Small intestine (tissue), 7 donors: ENCODE measurements at regions not wholly inside any gene's neighbourhood (a gene's known extent, or its start where the extent isn't known, plus 50 kb on each side); places are given as distances from the start of the nearest gene placed in this dataset.

Source experiments
- DNase-seq, 2 donors: peaks; one replicate each; pipeline versions ENCODE4 v3.0.0 to v3.0.0-alpha.2; 2013
- FAIRE-seq: peaks from 2 replicates; lab custom pipeline; 2012; peaks lifted over from hg19 to GRCh38; lab: Jason Lieb, UNC
- H3K27ac ChIP-seq, 3 donors: one replicate each; pipeline ENCODE4 v1.5.1; 2013; ENCODE audit warnings: low read length in 2 of 3, mild to moderate bottlenecking in 2 of 3, control low read depth in 1 of 3, inconsistent platforms in 1 of 3, low read depth in 1 of 3, moderate library complexity in 1 of 3
- H3K27me3 ChIP-seq, 3 donors: one replicate each; pipeline ENCODE4 v1.6.1; 2013; ENCODE audit warnings: low read length in 3 of 3, inconsistent platforms in 1 of 3; ENCODE audit not compliant: control insufficient read depth in 3 of 3, insufficient read depth in 3 of 3
- H3K36me3 ChIP-seq, 3 donors: one replicate each; pipeline ENCODE4 v1.6.1; 2013; ENCODE audit warnings: low read length in 3 of 3, inconsistent platforms in 1 of 3, low read depth in 1 of 3, mild to moderate bottlenecking in 1 of 3, moderate library complexity in 1 of 3; ENCODE audit not compliant: control insufficient read depth in 3 of 3, insufficient read depth in 2 of 3
- H3K4me1 ChIP-seq, 3 donors: one replicate each; pipeline ENCODE4 v1.6.1; 2013; ENCODE audit warnings: low read length in 2 of 3, inconsistent platforms in 1 of 3, low read depth in 1 of 3, mild to moderate bottlenecking in 1 of 3, moderate library complexity in 1 of 3; ENCODE audit not compliant: control insufficient read depth in 3 of 3, insufficient read depth in 2 of 3
- H3K4me3 ChIP-seq, 3 donors: one replicate each; pipeline ENCODE4 v1.5.1; 2013; ENCODE audit warnings: low read length in 3 of 3, control low read depth in 1 of 3, inconsistent platforms in 1 of 3, low read depth in 1 of 3, mild to moderate bottlenecking in 1 of 3, moderate library complexity in 1 of 3
- H3K9me3 ChIP-seq, 2 donors: one replicate each; pipeline ENCODE4 v1.6.1; 2013; ENCODE audit warnings: low read depth in 1 of 2, low read length in 1 of 2; ENCODE audit not compliant: control insufficient read depth in 2 of 2, insufficient read depth in 1 of 2
- WGBS, 3 donors: extraction: QIAGEN DNeasy Blood & Tissue Kit; methylation state at CpG; one replicate each; pipeline ENCODE4 v1.1.7; 2013; 5-methylcytosine and 5-hydroxymethylcytosine counted together
- donor health status: healthy with polysubstance abuse.
- donor health status: control.
- donor health status: control.
- donor health status: Bipolar disorder and iron deficiency.
- donor health status: healthy.

DNA sequence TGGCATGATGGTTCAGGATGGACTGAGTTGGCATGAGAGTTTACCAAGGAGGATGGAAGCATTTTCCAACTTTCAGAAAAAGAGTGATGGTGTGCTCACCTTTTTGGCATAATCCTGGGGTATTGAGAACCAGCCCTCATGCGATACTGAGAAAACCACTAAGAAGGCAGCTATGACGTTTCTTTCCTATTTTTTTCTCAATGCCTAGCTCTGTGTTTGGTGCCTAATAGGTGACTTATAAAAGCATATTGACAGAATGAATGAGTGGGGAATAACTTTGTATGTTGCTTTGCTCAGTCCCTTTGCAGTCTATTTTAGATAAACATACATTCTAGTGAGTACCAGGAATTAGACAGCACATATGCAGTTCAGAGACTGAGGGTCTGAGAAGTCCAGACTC lies 816.3 kb downstream of the DHX35 start:
- Histone ChIP-seq H3K9me3 (peaks cover 0 to 6% of the 10 kb centered on the region in 2 donors), H3K27me3 (no peaks in the 10 kb centered on the region), H3K36me3 (no peaks in the 10 kb centered on the region), H3K27ac (no peak overlapping the region), H3K4me3 (no peak overlapping the region), H3K4me1 (no peaks in the 10 kb centered on the region)
- no peak for FAIRE-seq
- no peak for DNase-seq
- WGBS, 3 donors = 75 to 77% (median 77%) methylated on average over 2 of the region's 2 CpGs

DNA sequence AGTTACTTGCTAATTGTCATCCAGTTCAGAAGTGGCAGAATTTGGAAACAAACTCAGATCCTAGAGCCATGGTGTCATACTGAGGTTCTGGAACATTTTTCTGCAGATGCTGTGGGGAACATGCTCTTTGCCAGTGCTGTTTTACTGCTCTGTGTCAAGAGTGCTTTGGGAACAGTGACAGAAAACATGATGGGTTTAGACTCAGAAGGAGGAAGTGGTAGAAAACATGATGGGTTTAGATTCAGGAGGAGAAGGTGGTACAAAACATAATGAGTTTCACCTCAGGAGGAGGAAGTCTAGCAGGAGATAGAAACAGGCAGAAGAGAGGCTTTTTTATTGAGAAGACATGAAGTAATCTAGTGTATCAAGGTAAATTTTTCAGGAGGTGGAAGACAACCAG lies 815.5 kb downstream of the DHX35 start:
- FAIRE-seq (no peak), DNase-seq (no peak)
- no peaks in the 10 kb centered on the region for H3K36me3 ChIP-seq
- H3K4me3 ChIP-seq = no peak overlapping the region
- H3K27me3 ChIP-seq = no peaks in the 10 kb centered on the region
- H3K9me3 ChIP-seq = peaks cover 0 to 5% of the 10 kb centered on the region in 2 donors
- no peak overlapping the region for H3K27ac ChIP-seq
- H3K4me1 ChIP-seq = no peaks in the 10 kb centered on the region

DNA sequence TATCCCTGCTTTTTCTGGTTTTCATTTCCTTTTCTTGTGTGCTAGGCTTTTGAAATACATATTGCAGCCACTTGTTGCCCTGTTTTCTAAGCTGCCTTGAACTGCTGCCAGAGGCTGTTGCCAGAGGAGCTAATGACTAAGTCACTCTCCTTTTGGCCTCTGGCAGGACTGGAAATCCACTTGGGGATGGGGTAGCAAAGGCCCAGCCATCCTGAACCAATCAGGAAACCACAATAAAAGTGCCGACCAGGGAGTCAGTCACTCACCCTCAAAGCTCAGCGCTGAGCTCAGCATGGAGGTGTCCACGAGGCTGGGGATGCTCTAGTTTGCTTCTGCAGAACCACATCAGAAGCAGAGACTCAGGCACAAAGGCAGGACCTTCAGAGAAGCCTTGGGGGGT lies 813.0 kb downstream of the DHX35 start:
- Histone ChIP-seq H3K27ac (no peak overlapping the region), H3K36me3 (no peaks in the 10 kb centered on the region), H3K4me3 (no peak overlapping the region), H3K9me3 (peaks cover 0 to 8% of the 10 kb centered on the region in 2 donors), H3K4me1 (no peaks in the 10 kb centered on the region), H3K27me3 (no peaks in the 10 kb centered on the region)
- FAIRE-seq (no peak), DNase-seq (no peak)
- 51 to 60% (median 58%) methylated on average over 3 of the region's 3 CpGs for WGBS, 3 donors

DNA sequence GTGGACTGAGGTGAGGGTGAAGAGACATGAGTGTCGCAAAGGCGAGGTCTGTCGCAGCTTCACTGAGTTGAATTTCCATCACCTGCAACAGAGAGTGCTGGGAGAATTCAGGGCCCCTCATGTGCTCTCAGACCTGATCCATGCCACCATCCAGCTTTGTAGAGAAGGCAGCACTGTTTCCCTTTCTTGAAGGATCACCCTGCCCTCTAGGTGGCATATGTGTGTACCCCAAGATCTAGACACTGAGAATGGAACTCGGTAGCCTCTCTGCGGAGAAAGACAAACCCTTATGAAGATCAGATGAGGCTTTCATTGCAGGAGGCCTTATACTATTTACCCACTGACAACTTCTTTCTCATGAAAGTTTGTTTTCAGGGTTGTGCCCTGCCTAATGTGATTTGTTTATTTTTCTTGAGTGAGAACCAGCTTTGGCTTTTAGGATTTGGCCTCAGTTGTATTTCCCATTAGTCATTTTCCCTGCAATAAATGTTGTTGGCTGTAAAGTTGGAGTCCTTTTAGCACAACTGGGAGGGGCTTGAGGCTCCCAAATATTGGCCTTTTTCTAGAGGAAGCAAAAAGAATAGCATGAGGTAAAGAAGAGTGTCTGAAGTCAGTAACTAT lies 811.3 kb downstream of the DHX35 start:
- DNase-seq (no peak), FAIRE-seq (no peak)
- 90 to 92% (median 91%) methylated on average over 5 of the region's 5 CpGs for WGBS, 3 donors
- no peaks in the 10 kb centered on the region for H3K4me1 ChIP-seq
- H3K4me3 ChIP-seq = no peak overlapping the region
- H3K27me3 ChIP-seq = no peaks in the 10 kb centered on the region
- peaks cover 0 to 8% of the 10 kb centered on the region in 2 donors for H3K9me3 ChIP-seq
- no peak overlapping the region for H3K27ac ChIP-seq
- H3K36me3 ChIP-seq = no peaks in the 10 kb centered on the region

DNA sequence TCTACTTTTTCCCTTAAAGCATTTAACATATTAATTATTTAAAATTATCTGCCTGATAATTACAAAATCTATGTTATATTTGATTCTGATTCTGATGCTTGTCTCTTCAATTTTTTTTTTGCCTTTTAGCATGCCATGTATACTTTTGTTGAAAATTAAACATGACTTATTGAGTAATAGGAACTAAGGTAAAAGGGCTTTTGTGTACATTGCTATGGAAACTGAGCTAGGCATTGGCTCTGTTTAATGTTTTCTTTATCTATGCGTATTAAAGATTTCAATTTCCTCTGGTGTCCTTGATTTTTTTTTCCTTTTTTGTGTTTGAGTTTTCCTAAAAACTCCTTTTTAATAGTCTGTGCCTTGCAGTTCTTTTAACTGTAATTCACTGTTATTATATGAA lies 805.2 kb downstream of the DHX35 start:
- no peak for FAIRE-seq
- no peaks in the 10 kb centered on the region for H3K36me3 ChIP-seq
- no peak for DNase-seq
- peaks cover 0 to 8% of the 10 kb centered on the region in 2 donors for H3K9me3 ChIP-seq
- H3K27ac ChIP-seq = no peak overlapping the region
- WGBS, 3 donors = 90 to 96% (median 90%) methylated on average over 1 of the region's 1 CpG
- H3K4me1 ChIP-seq = no peaks in the 10 kb centered on the region
- no peaks in the 10 kb centered on the region for H3K27me3 ChIP-seq
- no peak overlapping the region for H3K4me3 ChIP-seq

DNA sequence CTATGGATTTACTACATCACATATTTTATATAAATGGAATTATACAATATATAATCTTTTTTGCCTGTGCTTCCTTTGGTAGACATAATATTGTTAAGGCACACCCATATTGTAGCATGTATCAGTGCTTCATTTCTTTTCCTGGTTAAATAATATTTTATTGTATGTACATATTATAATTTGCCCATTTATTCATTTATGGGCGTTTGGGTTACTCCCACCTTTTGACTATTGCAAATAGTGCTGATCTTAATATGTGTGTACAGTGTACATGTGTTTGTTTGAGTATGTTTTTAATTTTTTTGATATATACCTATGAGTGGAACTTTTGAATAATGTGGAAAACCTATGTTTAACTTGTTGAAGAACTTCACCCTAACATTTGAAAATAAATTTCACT lies 804.2 kb downstream of the DHX35 start:
- FAIRE-seq = no peak
- WGBS, 3 donors = 14 to 35% (median 29%) methylated on average over 1 of the region's 1 CpG
- H3K36me3 ChIP-seq = no peaks in the 10 kb centered on the region
- no peaks in the 10 kb centered on the region for H3K4me1 ChIP-seq
- H3K27me3 ChIP-seq = no peaks in the 10 kb centered on the region
- no peak overlapping the region for H3K27ac ChIP-seq
- no peak overlapping the region for H3K4me3 ChIP-seq
- H3K9me3 ChIP-seq = peaks cover 0 to 6% of the 10 kb centered on the region in 2 donors
- no peak for DNase-seq

DNA sequence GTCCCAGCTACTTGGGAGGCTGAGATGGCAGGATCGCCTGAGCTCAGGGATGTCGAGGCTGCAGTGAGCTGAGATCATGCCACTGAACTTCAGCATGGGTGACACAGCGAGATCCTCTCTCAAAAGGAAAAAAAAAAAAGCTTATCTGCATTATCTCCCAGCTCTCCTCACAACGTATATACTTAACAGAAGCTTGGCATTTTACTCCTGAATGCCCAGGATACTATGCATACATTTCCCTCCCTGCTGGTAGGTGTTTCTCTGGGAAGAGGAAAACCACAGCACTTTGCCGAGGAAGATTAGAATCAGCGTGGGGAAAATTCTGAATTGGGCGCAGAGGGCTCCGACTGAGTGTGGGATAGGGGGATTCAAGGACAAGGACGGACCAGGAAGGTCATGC lies 800.6 kb downstream of the DHX35 start:
- Histone ChIP-seq H3K27me3 (no peaks in the 10 kb centered on the region), H3K4me1 (no peaks in the 10 kb centered on the region), H3K9me3 (peaks cover 0 to 3% of the 10 kb centered on the region in 2 donors), H3K36me3 (no peaks in the 10 kb centered on the region), H3K4me3 (no peak overlapping the region), H3K27ac (no peak overlapping the region)
- 74 to 82% (median 82%) methylated on average over 9 of the region's 9 CpGs for WGBS, 3 donors
- DNase-seq (no peak), FAIRE-seq (no peak)

DNA sequence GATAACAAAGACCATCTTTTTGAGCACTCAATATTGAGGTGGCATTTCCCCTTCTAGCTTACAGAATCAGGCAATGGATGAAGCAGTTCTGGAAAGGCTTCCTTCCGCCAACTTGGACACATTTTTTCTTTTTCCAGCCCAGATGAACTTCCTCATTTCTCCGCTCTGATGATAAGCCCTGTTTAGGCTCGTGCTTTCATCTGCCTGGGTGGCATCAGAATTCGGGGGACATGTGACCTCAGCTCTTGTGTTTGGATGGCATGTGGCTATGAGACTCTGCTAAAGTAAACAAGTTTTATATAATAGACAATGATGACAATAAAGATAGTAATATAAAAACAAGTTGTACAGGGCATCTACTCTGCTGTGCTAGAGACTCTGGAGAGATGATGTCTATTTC lies 796.7 kb downstream of the DHX35 start:
- Histone ChIP-seq H3K4me1 (peaks cover 0 to 1% (median 0%) of the 10 kb centered on the region in 3 donors), H3K27ac (no peak overlapping the region), H3K27me3 (no peaks in the 10 kb centered on the region), H3K4me3 (no peak overlapping the region), H3K9me3 (peaks cover 0 to 3% of the 10 kb centered on the region in 2 donors), H3K36me3 (no peaks in the 10 kb centered on the region)
- no peak for FAIRE-seq
- WGBS, 3 donors = 33 to 49% (median 36%) methylated on average over 4 of the region's 4 CpGs
- no peak for DNase-seq

DNA sequence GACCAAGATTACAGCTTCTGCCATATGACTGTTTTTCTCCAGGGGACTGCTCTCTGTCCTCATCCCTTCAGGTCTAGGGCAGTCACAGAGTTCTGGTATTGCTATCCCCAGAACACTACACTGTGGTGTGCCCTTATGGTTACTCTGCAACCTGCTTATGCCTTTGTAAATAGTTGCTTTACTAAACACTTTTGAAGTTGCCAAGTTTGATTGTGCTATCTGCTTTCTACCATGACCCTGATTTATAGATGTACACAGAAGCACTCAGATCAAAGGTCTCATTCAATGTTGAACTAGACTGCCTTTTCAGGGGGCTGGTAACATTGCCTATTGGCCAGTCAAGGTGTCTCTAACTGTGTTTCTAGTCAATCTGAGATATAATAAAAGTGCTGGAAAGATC lies 794.7 kb downstream of the DHX35 start:
- no peak overlapping the region for H3K4me3 ChIP-seq
- H3K9me3 ChIP-seq = no peaks in the 10 kb centered on the region
- FAIRE-seq (no peak), DNase-seq (peak; percentile 14 to 17)
- no peak overlapping the region for H3K27ac ChIP-seq
- H3K4me1 ChIP-seq = peaks cover 0 to 1% (median 0%) of the 10 kb centered on the region in 3 donors
- H3K36me3 ChIP-seq = no peaks in the 10 kb centered on the region
- no peaks in the 10 kb centered on the region for H3K27me3 ChIP-seq
